Neural cell (in vitro differentiated cells): ENCODE measurements at regions not wholly inside any gene's neighbourhood (a gene's known extent, or its start where the extent isn't known, plus 50 kb on each side); places are given as distances from the start of the nearest gene placed in this dataset.

Experiments
- H2AFZ ChIP-seq: fragments of 200-600, 300-800 bp; sonication (generic), shearing (Covaris generic); 2 replicates; pipeline ENCODE4 v1.6.0; 2014; ENCODE audit warnings: low read depth, mild to moderate bottlenecking, antibody characterized with exemption, low read length, moderate library complexity
- H3F3A ChIP-seq: fragments of 200-600 bp; shearing (Covaris generic); 2 replicates; pipeline ENCODE4 v1.6.1; 2016; ENCODE audit warnings: mild to moderate bottlenecking, moderate library complexity, mixed read lengths, antibody characterized with exemption, low read length; ENCODE audit not compliant: insufficient read depth, poor library complexity, severe bottlenecking
- H3K27ac ChIP-seq: fragments of 200-600, 300-800 bp; sonication (generic), shearing (Covaris generic); 2 replicates; pipeline ENCODE4 v1.5.1; 2014; ENCODE audit warnings: mild to moderate bottlenecking, low read length, moderate library complexity
- H3K27me3 ChIP-seq: fragments of 300-800, 200-600 bp; sonication (generic), shearing (Covaris generic); 2 replicates; pipeline ENCODE4 v1.6.0; 2014; ENCODE audit warnings: mild to moderate bottlenecking, low read depth, low read length, moderate library complexity; ENCODE audit not compliant: insufficient read depth
- H3K36me3 ChIP-seq: fragments of 300-800, 200-600 bp; sonication (generic), shearing (Covaris generic); 2 replicates; pipeline ENCODE4 v1.5.1; 2014; ENCODE audit warnings: mild to moderate bottlenecking, antibody characterized with exemption, low read length, moderate library complexity; ENCODE audit not compliant: insufficient read depth
- H3K4me2 ChIP-seq: fragments of 300-800, 200-600 bp; sonication (generic), shearing (Covaris generic); 2 replicates; pipeline ENCODE4 v1.6.0; 2014; ENCODE audit warnings: mild to moderate bottlenecking, low read length
- H3K4me3 ChIP-seq: fragments of 300-800, 200-600 bp; sonication (generic), shearing (Covaris generic); 2 replicates; pipeline ENCODE4 v1.5.1; 2014; ENCODE audit warnings: mild to moderate bottlenecking, low read length, moderate library complexity
- H3K79me2 ChIP-seq: fragments of 200-600 bp; shearing (Covaris generic); replicated peaks from 2 replicates; pipeline ENCODE4 v1.6.0; 2014; ENCODE audit warnings: mild to moderate bottlenecking, low read length, moderate library complexity; ENCODE audit not compliant: insufficient read depth
- H3K9ac ChIP-seq: fragments of 300-800, 200-600 bp; sonication (generic), shearing (Covaris generic); 2 replicates; pipeline ENCODE4 v1.6.1; 2016; ENCODE audit warnings: mild to moderate bottlenecking, low read length, mixed read lengths
- H3K9me2 ChIP-seq: fragments of 200-600 bp; shearing (Covaris generic); 2 replicates; pipeline ENCODE4 v1.6.1; 2016; ENCODE audit warnings: mild to moderate bottlenecking, low read length, mixed read lengths; ENCODE audit not compliant: insufficient read depth
- H3K9me3 ChIP-seq: fragments of 200-600, 300-800 bp; sonication (generic), shearing (Covaris generic); 2 replicates; pipeline ENCODE4 v1.6.1; 2016; ENCODE audit warnings: mild to moderate bottlenecking, mixed run types, low read length, moderate library complexity, mixed read lengths
- H4K20me1 ChIP-seq: fragments of 200-600 bp; shearing (Covaris generic); 2 replicates; pipeline ENCODE4 v1.6.1; 2016; ENCODE audit warnings: mild to moderate bottlenecking, mixed run types; ENCODE audit not compliant: insufficient read depth
- EP300 ChIP-seq: fragments of 450-650 bp; conservative IDR thresholded peaks from 2 replicates; pipeline ENCODE4 v1.6.1; 2014; ENCODE audit warnings: antibody characterized with exemption, mild to moderate bottlenecking, moderate library complexity; ENCODE audit not compliant: poor library complexity, severe bottlenecking
- EZH2 ChIP-seq: fragments of 200-600, 300-800 bp; shearing (Covaris generic), sonication (generic); IDR thresholded peaks from 2 replicates; pipeline ENCODE4 v1.6.1; 2014; ENCODE audit warnings: antibody characterized with exemption, low read length, borderline replicate concordance, mild to moderate bottlenecking; ENCODE audit not compliant: insufficient read depth, poor library complexity, severe bottlenecking
- MXI1 ChIP-seq: fragments of 450-650 bp; conservative IDR thresholded peaks from 2 replicates; pipeline ENCODE4 v1.6.1; 2014; ENCODE audit warnings: antibody characterized with exemption, mild to moderate bottlenecking; ENCODE audit not compliant: poor library complexity, severe bottlenecking
- POLR2AphosphoS5 ChIP-seq: IDR thresholded peaks from 2 replicates; pipeline ENCODE4 v1.6.1; 2012
- RAD21 ChIP-seq: fragments of 450-650 bp; conservative IDR thresholded peaks from 2 replicates; pipeline ENCODE4 v1.6.1; 2014; ENCODE audit warnings: antibody characterized with exemption, mild to moderate bottlenecking, moderate library complexity
- SMC3 ChIP-seq: fragments of 450-650 bp; conservative IDR thresholded peaks from 2 replicates; pipeline ENCODE4 v1.6.1; 2014; ENCODE audit warnings: antibody characterized with exemption, mild to moderate bottlenecking, moderate library complexity; ENCODE audit not compliant: poor library complexity
- TAF1 ChIP-seq: IDR thresholded peaks from 2 replicates; pipeline ENCODE4 v1.6.1; 2012; ENCODE audit warnings: low read depth
- TF ChIP-seq, protein P1 (sequence below): IDR thresholded peaks from 2 replicates; pipeline ENCODE4 v1.6.1; 2012; ENCODE audit warnings: borderline replicate concordance

DNA sequence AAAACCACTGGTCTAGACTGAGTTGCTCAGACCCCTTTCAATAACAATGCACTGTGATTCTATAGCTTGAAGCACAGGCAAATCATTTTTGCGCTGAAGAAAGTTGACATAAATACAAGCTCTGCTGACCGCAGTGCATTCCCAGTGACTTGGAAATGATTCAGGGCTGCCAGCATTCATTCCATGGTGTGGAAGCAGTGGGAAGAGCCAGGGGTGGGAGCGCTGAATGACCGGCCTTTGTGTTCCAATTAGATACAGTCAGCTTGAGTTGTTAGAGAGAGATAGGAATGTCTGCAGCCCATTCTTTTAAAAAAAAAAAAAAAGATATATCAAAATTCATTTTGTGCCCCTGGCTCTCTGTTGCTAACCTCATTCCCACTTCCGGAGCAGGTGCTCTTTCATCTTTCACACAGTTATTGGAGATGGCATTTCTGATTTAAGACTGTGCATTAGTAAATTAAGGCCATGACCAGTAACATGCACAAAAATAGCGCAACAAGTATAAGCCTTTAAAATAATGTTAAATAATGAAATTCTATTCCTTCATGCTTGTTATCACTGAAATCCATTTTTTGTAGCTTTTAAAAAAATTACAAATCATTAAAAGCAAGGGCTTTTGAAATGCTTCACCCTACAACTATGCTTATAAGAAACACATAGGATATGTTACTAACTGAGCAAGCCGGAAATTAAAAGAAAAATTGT lies 59.4 kb upstream of the CTLA4 start:
- no peaks in the 10 kb centered on the region for H3K27me3 ChIP-seq
- no peaks in the 10 kb centered on the region for H3K36me3 ChIP-seq
- H3F3A ChIP-seq = no peaks in the 10 kb centered on the region
- no peaks in the 10 kb centered on the region for H4K20me1 ChIP-seq
- H3K9ac ChIP-seq = no peak overlapping the region
- H3K9me3 ChIP-seq = no peaks in the 10 kb centered on the region
- H3K9me2 ChIP-seq = no peaks in the 10 kb centered on the region
- H2AFZ ChIP-seq = no peak overlapping the region
- no peak for TF ChIP-seq MXI1
- TF ChIP-seq, protein P1, sequence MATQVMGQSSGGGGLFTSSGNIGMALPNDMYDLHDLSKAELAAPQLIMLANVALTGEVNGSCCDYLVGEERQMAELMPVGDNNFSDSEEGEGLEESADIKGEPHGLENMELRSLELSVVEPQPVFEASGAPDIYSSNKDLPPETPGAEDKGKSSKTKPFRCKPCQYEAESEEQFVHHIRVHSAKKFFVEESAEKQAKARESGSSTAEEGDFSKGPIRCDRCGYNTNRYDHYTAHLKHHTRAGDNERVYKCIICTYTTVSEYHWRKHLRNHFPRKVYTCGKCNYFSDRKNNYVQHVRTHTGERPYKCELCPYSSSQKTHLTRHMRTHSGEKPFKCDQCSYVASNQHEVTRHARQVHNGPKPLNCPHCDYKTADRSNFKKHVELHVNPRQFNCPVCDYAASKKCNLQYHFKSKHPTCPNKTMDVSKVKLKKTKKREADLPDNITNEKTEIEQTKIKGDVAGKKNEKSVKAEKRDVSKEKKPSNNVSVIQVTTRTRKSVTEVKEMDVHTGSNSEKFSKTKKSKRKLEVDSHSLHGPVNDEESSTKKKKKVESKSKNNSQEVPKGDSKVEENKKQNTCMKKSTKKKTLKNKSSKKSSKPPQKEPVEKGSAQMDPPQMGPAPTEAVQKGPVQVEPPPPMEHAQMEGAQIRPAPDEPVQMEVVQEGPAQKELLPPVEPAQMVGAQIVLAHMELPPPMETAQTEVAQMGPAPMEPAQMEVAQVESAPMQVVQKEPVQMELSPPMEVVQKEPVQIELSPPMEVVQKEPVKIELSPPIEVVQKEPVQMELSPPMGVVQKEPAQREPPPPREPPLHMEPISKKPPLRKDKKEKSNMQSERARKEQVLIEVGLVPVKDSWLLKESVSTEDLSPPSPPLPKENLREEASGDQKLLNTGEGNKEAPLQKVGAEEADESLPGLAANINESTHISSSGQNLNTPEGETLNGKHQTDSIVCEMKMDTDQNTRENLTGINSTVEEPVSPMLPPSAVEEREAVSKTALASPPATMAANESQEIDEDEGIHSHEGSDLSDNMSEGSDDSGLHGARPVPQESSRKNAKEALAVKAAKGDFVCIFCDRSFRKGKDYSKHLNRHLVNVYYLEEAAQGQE = peak; percentile 40
- no peaks in the 10 kb centered on the region for H3K79me2 ChIP-seq
- H3K4me3 ChIP-seq = no peak overlapping the region
- no peak overlapping the region for H3K4me2 ChIP-seq
- H3K27ac ChIP-seq = no peak overlapping the region

DNA sequence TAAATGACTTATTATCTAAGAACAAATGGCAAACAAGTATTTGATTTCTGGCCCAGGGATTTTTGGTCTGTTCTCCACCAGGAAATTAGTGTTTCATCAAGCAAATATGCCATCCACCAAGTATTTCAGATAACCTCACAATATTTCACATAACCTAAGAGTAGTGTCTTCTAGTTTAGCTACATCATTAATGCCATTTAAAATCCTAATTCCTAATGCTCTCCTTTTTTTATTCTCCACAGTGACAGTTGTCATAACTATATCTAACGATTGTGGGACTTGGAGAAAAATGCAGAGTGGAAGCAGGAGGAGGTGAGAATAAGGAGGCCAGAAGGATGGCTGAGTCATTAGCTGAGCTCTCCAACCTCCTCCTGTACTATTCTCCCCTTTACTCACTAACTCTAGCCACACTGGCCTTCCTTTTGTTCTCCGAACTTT lies 58.5 kb upstream of the CTLA4 start:
- no peak for TF ChIP-seq EP300
- no peak overlapping the region for H3K9ac ChIP-seq
- H2AFZ ChIP-seq = no peak overlapping the region
- no peak overlapping the region for H3K4me2 ChIP-seq
- no peaks in the 10 kb centered on the region for H3K79me2 ChIP-seq
- H3F3A ChIP-seq = no peaks in the 10 kb centered on the region
- no peaks in the 10 kb centered on the region for H3K27me3 ChIP-seq
- H3K9me2 ChIP-seq = no peaks in the 10 kb centered on the region
- H3K36me3 ChIP-seq = no peaks in the 10 kb centered on the region
- no peak overlapping the region for H3K27ac ChIP-seq
- H3K9me3 ChIP-seq = no peaks in the 10 kb centered on the region
- H3K4me3 ChIP-seq = no peak overlapping the region
- H4K20me1 ChIP-seq = no peaks in the 10 kb centered on the region

DNA sequence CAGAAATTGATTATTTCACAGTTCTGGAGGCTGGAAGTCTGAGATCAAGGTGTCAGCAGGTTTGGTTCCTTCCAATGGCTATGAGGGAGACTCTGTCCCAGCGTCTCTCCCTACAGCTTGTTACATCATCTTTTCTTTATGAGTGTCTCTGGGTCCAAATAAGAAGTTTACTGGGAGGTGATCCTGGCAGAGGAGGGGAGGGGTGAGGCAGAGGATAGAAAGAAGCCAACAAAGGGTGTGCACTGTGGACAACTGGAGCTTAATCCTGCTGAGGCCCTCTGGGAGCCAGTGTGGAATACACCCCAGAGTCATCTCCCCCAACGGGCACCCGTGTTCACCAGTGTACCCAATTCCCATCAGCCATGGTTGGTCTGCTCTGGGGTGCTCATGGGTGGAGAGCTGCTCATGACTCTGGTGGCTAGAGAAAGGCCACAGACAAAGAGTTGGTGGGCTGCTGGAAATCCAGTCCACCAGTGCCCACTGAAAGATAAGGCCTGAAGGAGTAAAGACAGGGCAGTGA lies 57.5 kb upstream of the CTLA4 start:
- Histone ChIP-seq H3K9ac (no peak overlapping the region), H3K4me2 (no peak overlapping the region), H3K79me2 (no peaks in the 10 kb centered on the region), H3K9me3 (no peaks in the 10 kb centered on the region), H3K9me2 (no peaks in the 10 kb centered on the region), H3K27ac (no peak overlapping the region), H2AFZ (no peak overlapping the region), H3K27me3 (no peaks in the 10 kb centered on the region), H3F3A (no peaks in the 10 kb centered on the region), H3K4me3 (no peak overlapping the region), H4K20me1 (no peaks in the 10 kb centered on the region), H3K36me3 (no peaks in the 10 kb centered on the region)
- TF ChIP-seq MXI1 = no peak
- TF ChIP-seq TAF1 = no peak
- no peak for TF ChIP-seq RAD21
- no peak for TF ChIP-seq EZH2
- TF ChIP-seq SMC3 = no peak
- TF ChIP-seq POLR2AphosphoS5 = no peak
- TF ChIP-seq, protein P1 = no peak
